B cell (primary cell): ENCODE measurements at regions not wholly inside any gene's neighbourhood (a gene's known extent, or its start where the extent isn't known, plus 50 kb on each side); places are given as distances from the start of the nearest gene placed in this dataset.

Experiments used
- ATAC-seq: fragments of 200-7000 bp; cut with Tn5 transposase; one replicate; pipeline ENCODE4 v1.10.0; 2021; ENCODE audit warnings: low read depth, mild to moderate bottlenecking, moderate number of reproducible peaks, moderate library complexity
- CTCF ChIA-PET: fragments of 350-600 bp; sonication (Branson Sonifier 250); formaldehyde crosslinking; loops from one replicate; lab custom pipeline; 2021; ENCODE audit warnings: antibody characterized with exemption, inconsistent platforms; lab: Charles Lee
- POLR2A ChIA-PET: fragments of 350-600 bp; sonication (Branson Sonifier 250); formaldehyde crosslinking; loops from one replicate; lab custom pipeline; 2021; ENCODE audit warnings: antibody characterized with exemption; lab: Charles Lee
- DNase-seq: peaks from one replicate; pipeline ENCODE4 v3.0.0; 2013
- H2AFZ ChIP-seq: 2 replicates; pipeline ENCODE4 v1.6.1; 2012; ENCODE audit warnings: mild to moderate bottlenecking, low read depth, low read length; ENCODE audit not compliant: insufficient read depth, poor library complexity, severe bottlenecking
- H3K27ac ChIP-seq, 2 donors: 1 replicate in 1 of 2; 2 replicates in 1 of 2; pipeline ENCODE4 v1.5.1; 2012 to 2013; ENCODE audit warnings: low read length in 2 of 2, mild to moderate bottlenecking in 2 of 2, moderate library complexity in 1 of 2
- H3K27me3 ChIP-seq, 4 experiments: fragments of 200-600 bp in 1 of 4; sonication (generic) in 1 of 4; replicated peaks in 1 of 4; 1 replicate in 2 of 4; 2 replicates in 2 of 4; pipeline versions ENCODE4 v1.6.1 to v1.7.0; 2013 to 2016; ENCODE audit warnings: low read length in 3 of 4, mild to moderate bottlenecking in 2 of 4, mixed read lengths in 1 of 4, moderate library complexity in 1 of 4; ENCODE audit not compliant: insufficient read depth in 4 of 4, control insufficient read depth in 3 of 4; ENCODE audit errors: control extremely low read depth in 1 of 4
- H3K36me3 ChIP-seq, 2 experiments: replicated peaks in 1 of 2; 1 replicate in 1 of 2; 2 replicates in 1 of 2; pipeline versions ENCODE4 v1.6.1 to v1.7.1; 2013; ENCODE audit warnings: low read length in 1 of 2; ENCODE audit not compliant: insufficient read depth in 2 of 2, control insufficient read depth in 1 of 2; ENCODE audit errors: control extremely low read depth in 1 of 2, extremely low read depth in 1 of 2
- H3K4me1 ChIP-seq, 2 donors: fragments of 200-600 bp in 1 of 2; sonication (generic) in 1 of 2; 1 replicate in 1 of 2; 2 replicates in 1 of 2; pipeline versions ENCODE4 v1.5.1 to v1.6.1; 2013 to 2017; ENCODE audit warnings: low read length in 2 of 2; ENCODE audit not compliant: control insufficient read depth in 2 of 2, insufficient read depth in 2 of 2
- H3K4me2 ChIP-seq: replicated peaks from 2 replicates; pipeline ENCODE3; 2012; ENCODE audit warnings: mild to moderate bottlenecking, low read depth, low read length; ENCODE audit not compliant: poor library complexity, severe bottlenecking
- H3K4me3 ChIP-seq, 5 experiments: fragments of 200-600 bp in 1 of 5; sonication (generic) in 1 of 5; 1 replicate in 3 of 5; 2 replicates in 2 of 5; pipeline versions ENCODE4 v1.5.1 to v1.7.0; 2011 to 2016; ENCODE audit warnings: low read length in 4 of 5, mild to moderate bottlenecking in 4 of 5, low read depth in 2 of 5, control low read depth in 1 of 5, moderate library complexity in 1 of 5; ENCODE audit not compliant: insufficient read depth in 1 of 5; ENCODE audit errors: control extremely low read depth in 1 of 5, extremely low read depth in 1 of 5
- H3K79me2 ChIP-seq: fragments of 200-600 bp; sonication (generic); one replicate; pipeline ENCODE4 v1.6.0; 2016; ENCODE audit warnings: low read length; ENCODE audit not compliant: control insufficient read depth, insufficient read depth
- H3K9ac ChIP-seq: fragments of 200-600 bp; sonication (generic); 2 replicates; pipeline ENCODE4 v1.6.1; 2017; ENCODE audit warnings: mild to moderate bottlenecking, low read length, moderate library complexity
- H3K9me3 ChIP-seq, 3 donors: one replicate each; pipeline versions ENCODE4 v1.6.1 to v1.7.1; 2013; ENCODE audit warnings: low read length in 2 of 3; ENCODE audit not compliant: control insufficient read depth in 2 of 3, insufficient read depth in 1 of 3; ENCODE audit errors: control extremely low read depth in 1 of 3
- H4K20me1 ChIP-seq: 2 replicates; pipeline ENCODE4 v1.6.0; 2012; ENCODE audit warnings: mild to moderate bottlenecking, low read length; ENCODE audit not compliant: insufficient read depth, control insufficient read depth, poor library complexity, severe bottlenecking
- H3K27ac Mint-ChIP-seq: one replicate; pipeline ENCODE4 v1.8.0; 2021; ENCODE audit warnings: mixed read lengths
- H3K27me3 Mint-ChIP-seq: one replicate; pipeline ENCODE4 v1.8.0; 2021; ENCODE audit warnings: mixed read lengths
- H3K4me1 Mint-ChIP-seq: one replicate; pipeline ENCODE4 v1.8.0; 2021; ENCODE audit warnings: mixed read lengths
- H3K4me3 Mint-ChIP-seq: one replicate; pipeline ENCODE4 v1.8.0; 2021; ENCODE audit warnings: mixed read lengths
- H3K9me3 Mint-ChIP-seq: one replicate; pipeline ENCODE4 v1.8.0; 2022; ENCODE audit warnings: mixed read lengths; ENCODE audit not compliant: insufficient read depth
- EZH2 ChIP-seq: IDR thresholded peaks from 2 replicates; pipeline ENCODE4 v1.6.1; 2012; ENCODE audit warnings: borderline replicate concordance, low read depth, mild to moderate bottlenecking, moderate library complexity, low read length; ENCODE audit not compliant: insufficient read depth, poor library complexity, severe bottlenecking
- WGBS: methylation state at CpG from one replicate; pipeline ENCODE4 v1.1.5; 2013; ENCODE audit warnings: missing lambda C conversion rate; ENCODE audit not compliant: insufficient coverage; 5-methylcytosine and 5-hydroxymethylcytosine counted together
- intact Hi-C: fragments of 100-400 bp; cut with micrococcal nuclease; formaldehyde crosslinking; loops from one replicate; pipeline ENCODE4 v1.10.0; 2022
- TF ChIP-seq, protein P1 (sequence below): fragments of 200-600 bp; IDR thresholded peaks from one replicate; pipeline ENCODE4 v1.8.0; 2022; ENCODE audit warnings: antibody characterized with exemption, mild to moderate bottlenecking

DNA sequence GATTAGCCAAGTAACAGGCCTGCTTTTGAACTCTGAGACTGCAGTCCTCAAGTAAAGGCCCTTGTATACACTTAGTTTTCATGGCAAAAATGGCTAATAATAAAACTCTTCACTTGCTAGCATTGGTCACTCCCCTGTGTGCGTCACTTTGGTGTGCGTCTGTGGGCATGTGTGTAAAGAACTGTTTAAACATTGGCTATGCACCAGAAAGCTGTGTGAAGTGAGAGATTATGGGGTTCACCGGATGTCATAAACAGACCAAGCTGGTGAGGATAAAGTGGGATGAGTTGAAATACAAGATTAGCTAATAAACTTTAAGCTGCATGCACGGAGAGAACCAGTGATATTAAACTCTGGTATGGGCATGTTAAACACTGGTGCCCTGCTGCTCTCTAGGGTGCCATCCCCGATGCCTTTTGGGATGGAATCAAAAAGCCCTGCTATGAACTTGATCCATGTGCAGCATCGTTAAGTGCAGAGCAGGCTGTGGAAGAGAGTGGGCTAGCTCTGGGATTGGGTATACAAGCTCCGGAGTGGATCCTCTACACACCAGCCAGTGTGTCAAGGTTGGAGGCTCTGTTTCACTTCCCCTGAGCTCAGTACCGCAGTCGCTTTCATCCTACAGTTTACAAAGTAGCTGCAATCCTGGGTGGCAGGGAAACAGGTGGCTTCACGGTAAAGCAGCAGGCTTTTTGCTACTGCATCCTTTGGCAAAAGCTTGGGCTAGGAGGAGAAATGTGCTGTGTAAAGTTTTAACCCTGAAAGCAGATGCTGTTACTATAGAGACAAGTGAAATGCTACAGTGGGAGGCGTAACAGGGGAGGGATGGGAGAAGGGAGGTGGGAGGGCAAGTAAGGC, 108.3 kb upstream of the SLC4A4 start:
- Mint-ChIP-seq H3K4me1 (no peaks in the 10 kb centered on the region), H3K27ac (no peak overlapping the region), H3K27me3 (peaks cover 34% of the 10 kb centered on the region), H3K4me3 (no peak overlapping the region), H3K9me3 (no peaks in the 10 kb centered on the region)
- ChIA-PET CTCF (interaction anchor here (0.6 kb wide), 1 partner anchor 337 kb away, joined by 3 read pairs; no protein-coding TSS in a partner anchor), POLR2A (no interaction called here)
- DNase-seq, result no peak
- no peak for ATAC-seq
- Histone ChIP-seq H3K27me3 (peaks cover 0 to 9% (median 0%) of the 10 kb centered on the region in 4 experiments), H3K9ac (no peak overlapping the region), H3K4me2 (no peak overlapping the region), H3K79me2 (no peaks in the 10 kb centered on the region), H3K27ac (no peak overlapping the region), H3K4me1 (no peaks in the 10 kb centered on the region), H3K4me3 (no peak overlapping the region), H2AFZ (no peak overlapping the region), H4K20me1 (no peaks in the 10 kb centered on the region), H3K36me3 (no peaks in the 10 kb centered on the region), H3K9me3 (no peaks in the 10 kb centered on the region)
- WGBS, result 94% methylated on average over 10 of the region's 11 CpGs
- TF ChIP-seq, protein P1, sequence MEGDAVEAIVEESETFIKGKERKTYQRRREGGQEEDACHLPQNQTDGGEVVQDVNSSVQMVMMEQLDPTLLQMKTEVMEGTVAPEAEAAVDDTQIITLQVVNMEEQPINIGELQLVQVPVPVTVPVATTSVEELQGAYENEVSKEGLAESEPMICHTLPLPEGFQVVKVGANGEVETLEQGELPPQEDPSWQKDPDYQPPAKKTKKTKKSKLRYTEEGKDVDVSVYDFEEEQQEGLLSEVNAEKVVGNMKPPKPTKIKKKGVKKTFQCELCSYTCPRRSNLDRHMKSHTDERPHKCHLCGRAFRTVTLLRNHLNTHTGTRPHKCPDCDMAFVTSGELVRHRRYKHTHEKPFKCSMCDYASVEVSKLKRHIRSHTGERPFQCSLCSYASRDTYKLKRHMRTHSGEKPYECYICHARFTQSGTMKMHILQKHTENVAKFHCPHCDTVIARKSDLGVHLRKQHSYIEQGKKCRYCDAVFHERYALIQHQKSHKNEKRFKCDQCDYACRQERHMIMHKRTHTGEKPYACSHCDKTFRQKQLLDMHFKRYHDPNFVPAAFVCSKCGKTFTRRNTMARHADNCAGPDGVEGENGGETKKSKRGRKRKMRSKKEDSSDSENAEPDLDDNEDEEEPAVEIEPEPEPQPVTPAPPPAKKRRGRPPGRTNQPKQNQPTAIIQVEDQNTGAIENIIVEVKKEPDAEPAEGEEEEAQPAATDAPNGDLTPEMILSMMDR, result no peak
- TF ChIP-seq EZH2, result no peak
- intact Hi-C loops, result no loop called here
